Suppressor macrophage treated with lipopolysaccharide for 4 hours (primary cell): ENCODE measurements at regions not wholly inside any gene's neighbourhood (a gene's known extent, or its start where the extent isn't known, plus 50 kb on each side); places are given as distances from the start of the nearest gene placed in this dataset.

Experiments
- DNase-seq: peaks from one replicate; pipeline ENCODE4 v3.0.0-alpha.2; 2020

- no peak for DNase-seq
Observed at GRCh38 chr9:30661925-30662324, 1722.5 kb upstream of the ACO1 start.

GRCh38 chr9:30670805-30671562 lies 1713.5 kb upstream of the ACO1 start:
- no peak for DNase-seq

GRCh38 chr9:30673132-30673531 lies 1711.3 kb upstream of the ACO1 start:
- no peak for DNase-seq

DNA sequence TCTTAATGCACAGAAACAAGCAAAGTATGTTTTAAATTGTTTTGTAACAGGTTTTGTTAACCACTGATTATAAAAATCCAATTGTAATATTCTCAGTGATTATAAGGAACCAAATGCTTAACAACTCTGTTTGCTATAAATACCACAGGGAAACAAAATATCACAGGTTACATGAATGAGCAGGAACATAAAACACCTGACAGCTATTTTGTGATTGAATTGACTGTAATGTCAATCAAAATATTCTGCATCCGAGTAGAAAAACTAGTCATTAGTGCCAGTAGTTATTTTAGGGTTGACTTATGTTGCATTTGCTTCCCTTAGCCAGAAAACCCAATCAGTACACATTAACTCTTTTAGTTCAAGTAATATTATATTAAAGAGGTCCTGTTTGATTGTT lies 1707.8 kb upstream of the ACO1 start:
- DNase-seq = no peak

- DNase-seq = no peak
Observed at GRCh38 chr9:30677221-30677620, 1707.2 kb upstream of the ACO1 start.

DNA sequence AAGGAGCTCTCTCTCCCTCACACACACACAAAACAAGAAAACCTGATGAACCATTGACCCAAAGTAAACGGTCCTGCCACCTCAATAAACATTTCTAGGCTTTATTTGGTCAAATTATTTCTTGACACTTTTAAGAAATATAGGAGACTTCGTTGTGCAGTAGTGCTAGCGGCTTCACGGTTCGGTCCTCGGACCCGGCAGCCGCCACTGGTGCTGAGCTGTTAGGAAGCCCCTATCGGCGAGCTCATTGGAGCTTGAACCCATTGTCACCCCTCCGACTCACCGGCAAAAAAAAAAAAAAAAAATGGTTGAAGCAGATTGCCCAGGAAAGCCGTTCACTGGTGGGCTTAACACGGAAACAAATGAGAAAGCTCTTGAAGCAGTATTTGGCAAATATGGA lies 1695.6 kb upstream of the ACO1 start:
- DNase-seq = no peak

DNA sequence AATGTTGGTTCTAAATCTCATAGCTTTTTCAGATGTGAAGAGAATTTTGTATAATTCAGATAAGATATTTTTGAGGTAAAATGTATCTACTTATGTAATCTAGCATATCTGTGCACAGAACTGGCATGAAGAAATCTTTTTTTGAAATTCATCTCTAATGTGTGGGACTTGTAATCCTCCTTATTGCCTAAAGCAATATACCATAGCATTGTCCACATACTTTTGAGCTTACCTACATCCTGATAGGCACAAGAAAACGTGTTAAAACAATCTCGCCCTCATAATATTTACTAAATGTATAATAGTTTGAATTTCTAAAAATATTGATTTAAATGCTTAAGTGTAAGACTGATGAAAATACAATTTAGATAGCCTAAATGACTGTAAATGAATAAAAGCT lies 1686.5 kb upstream of the ACO1 start:
- no peak for DNase-seq

- DNase-seq = no peak
Observed at GRCh38 chr9:30711591-30711990, 1672.9 kb upstream of the ACO1 start.

GRCh38 chr9:30713243-30713642 lies 1671.2 kb upstream of the ACO1 start:
- no peak for DNase-seq

- DNase-seq = no peak
Observed at GRCh38 chr9:30714389-30714788, 1670.1 kb upstream of the ACO1 start.

DNA sequence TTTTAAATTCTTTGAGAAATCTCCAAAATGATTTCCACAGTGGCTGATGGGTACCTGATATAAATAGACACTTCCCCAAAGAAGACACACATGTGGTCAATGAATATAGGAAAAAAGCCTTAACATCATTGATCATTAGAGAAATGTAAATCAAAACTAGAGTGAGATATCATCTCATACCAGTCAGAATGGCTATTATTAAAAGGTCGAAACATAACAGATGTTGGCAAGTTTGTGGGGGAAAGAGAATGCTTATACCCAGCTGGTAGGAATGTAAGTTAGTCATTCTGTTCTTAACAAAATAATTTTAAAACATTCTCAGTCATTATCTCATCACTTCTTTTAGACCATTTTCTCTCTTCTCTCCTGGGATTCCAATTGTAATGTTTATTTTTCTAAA lies 1666.0 kb upstream of the ACO1 start:
- DNase-seq = no peak

DNA sequence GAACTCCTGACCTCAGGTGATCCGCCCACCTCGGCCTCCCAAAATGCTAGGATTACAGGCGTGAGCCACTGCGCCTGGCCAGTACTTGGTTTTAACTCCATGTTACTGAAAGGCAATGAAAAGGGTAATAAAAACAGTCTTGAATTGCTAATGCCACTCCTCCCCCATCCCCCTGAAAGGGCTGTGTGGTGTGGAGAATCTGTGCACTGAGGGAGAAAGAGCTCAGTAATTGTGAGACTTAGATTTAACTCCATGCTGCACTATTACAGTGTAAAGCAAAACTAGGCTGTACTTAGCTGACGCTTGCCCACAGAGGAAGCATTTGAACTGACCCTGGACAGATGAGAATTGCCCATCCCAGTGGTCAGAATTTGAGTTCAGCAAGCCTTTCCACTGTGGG lies 1662.4 kb upstream of the ACO1 start:
- no peak for DNase-seq

DNA sequence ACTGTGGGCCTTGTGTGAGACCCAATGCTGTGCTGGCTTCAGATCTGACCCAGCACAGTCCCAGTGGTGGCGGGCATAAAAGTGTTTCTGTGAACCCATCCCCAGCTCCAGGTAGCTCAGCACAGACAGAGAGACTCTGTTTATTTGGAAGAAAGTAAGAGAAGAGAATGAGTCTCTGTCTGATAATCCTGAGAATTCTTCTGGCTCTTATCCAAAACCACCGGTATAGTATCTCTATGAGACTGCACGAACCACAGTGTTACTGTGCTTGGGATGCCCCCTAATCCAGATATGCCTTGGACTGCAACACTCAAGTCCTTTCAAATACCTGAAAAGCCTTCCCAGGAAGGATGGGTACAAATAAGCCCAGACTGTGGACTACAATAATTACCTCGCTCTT lies 1660.8 kb upstream of the ACO1 start:
- DNase-seq = no peak

DNA sequence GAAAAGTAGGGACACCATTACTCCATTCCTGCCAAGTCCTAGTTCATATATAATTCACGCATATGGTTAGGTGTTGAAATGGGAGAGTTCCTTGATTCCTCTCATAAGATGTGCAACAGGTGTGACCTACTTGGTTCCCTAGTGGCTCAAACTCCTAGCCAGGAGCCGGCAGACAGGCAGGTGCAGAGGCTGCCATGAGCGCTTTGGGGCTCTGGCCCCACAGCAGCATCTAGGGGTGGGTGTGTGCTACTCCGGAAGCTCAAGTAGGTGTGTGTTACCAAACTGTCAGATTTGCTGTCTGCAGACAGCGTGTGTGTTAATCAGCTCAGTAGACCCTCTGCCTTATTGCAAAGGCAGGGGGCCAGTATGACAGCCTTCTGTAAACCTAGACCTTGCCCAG lies 1652.4 kb upstream of the ACO1 start:
- no peak for DNase-seq

GRCh38 chr9:30744871-30745270 lies 1639.6 kb upstream of the ACO1 start:
- DNase-seq = no peak

DNA sequence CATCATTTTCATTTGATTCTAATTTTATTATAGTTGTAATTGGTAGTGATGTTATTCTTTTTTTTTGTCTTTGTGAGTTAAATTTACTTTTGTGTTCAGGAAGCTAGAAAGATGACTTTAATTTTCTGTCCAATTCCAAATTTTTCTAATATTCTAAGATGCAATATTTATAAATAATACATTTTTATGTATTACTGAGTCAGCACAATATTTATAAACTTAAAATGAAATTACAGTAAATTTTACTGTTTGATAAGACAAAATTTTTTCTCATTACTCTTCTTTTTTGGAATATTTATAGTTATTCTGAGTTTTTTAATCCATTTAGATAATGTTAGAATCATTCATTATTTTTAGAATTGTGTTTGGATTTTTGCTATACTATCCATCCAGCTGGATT lies 1637.9 kb upstream of the ACO1 start:
- no peak for DNase-seq

- no peak for DNase-seq
Observed at GRCh38 chr9:30757723-30758122, 1626.7 kb upstream of the ACO1 start.

GRCh38 chr9:30758726-30759446 lies 1625.6 kb upstream of the ACO1 start:
- no peak for DNase-seq

- no peak for DNase-seq
Observed at GRCh38 chr9:30765318-30765717, 1619.1 kb upstream of the ACO1 start.

DNA sequence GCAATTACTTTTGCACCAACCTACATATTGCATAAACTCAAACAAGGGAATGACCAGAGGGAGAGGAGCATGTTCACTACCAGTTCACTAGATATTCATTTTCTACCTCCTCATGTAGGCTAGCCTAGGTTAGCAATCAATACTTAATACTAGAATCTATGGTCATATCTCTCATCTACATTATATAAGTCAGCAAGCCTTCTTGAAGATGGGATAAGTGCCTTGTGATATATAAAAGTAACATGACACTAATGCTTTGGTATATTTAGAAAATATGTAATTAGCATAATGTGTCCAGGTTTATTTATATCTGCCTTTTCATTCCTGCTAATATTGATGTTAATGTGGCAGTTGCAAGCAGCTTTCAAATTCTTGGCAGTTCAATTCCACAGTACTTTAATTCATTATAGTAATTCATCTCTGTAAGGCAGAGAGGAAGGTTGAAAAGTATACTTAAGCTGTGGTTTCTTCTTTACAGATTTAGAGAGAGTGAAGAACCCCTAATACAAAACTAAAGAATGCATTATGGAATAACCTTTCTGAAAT lies 1613.2 kb upstream of the ACO1 start:
- no peak for DNase-seq

GRCh38 chr9:30771760-30772159 lies 1612.7 kb upstream of the ACO1 start:
- DNase-seq = no peak

- DNase-seq = no peak
Observed at GRCh38 chr9:30773427-30773826, 1611.0 kb upstream of the ACO1 start.

DNA sequence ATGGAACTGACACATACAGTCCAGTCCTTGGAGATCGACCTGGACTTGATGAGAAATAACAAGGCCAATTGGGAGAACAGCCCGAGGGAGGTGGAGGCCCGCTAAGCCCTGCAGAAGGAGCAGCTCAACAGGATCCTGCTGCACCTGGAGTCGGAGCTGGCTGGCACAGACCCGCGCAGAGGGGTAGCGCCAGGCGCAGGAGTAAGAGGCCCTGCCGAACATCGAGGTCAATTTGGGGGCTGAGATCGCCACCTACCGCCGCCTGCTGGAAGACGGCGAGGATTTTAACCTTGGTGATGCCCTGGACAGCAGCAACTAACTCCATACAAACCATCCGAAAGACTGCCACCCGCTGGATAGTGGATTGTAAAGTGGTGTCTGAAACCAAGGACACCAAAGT lies 1610.1 kb upstream of the ACO1 start:
- DNase-seq = no peak

DNA sequence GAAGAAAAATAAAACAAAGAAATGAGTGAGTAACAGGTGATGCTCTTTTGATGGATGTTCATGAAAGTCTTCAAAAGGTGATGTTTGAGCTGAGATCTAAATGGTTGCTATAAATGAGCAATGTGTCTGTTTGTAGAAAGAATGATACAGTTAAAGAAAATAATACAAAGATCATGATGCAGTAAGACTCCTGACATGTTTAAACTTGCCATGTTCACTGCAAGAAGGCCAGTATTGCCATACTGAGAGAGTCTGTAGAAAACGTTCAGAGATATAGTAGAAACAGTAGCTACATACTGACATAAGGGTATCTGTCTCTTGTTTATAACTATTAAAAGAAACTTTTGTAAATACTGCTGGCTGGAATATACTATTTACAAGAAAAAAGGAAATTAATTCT lies 1609.2 kb upstream of the ACO1 start:
- DNase-seq = no peak

DNA sequence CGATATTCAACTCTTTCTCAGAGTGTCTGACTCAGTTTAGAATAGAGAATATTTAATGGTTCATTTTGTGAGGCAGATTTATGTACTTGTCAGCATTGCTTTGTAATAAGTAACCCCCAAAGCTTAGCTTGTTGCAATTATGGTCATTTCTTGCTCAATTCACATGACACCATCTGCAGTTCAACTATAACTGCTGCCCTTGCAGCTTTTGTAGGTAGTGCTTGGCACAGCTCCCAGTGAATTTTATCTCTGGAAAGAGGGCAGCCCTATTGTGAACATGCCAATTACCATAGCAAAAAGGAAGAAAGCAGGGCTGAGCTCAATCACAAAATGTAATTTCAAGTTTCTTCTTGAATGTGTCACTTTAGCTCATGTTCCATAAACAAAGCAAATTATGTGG lies 1587.7 kb upstream of the ACO1 start:
- no peak for DNase-seq
